ENCODE measurements at regions not wholly inside any gene's neighbourhood (a gene's known extent, or its start where the extent isn't known, plus 50 kb on each side); places are given as distances from the start of the nearest gene placed in this dataset.

- Mint-ChIP-seq H3K36me3 (no peaks in the 10 kb centered on the region), H3K27me3 (no peaks in the 10 kb centered on the region), H3K27ac (no peak overlapping the region), H3K4me3 (no peak overlapping the region), H3K9me3 (peaks cover 2% of the 10 kb centered on the region), H3K4me1 (no peaks in the 10 kb centered on the region)
- CTCF ChIA-PET: no interaction called here
- no peak for DNase-seq
Observed at GRCh38 chr3:146914409-146914808, 309.3 kb upstream of the PLSCR5 start.

GRCh38 chr3:146912241-146913015 lies 307.3 kb upstream of the PLSCR5 start:
- Mint-ChIP-seq H3K27me3 (no peaks in the 10 kb centered on the region), H3K4me3 (no peak overlapping the region), H3K4me1 (no peaks in the 10 kb centered on the region), H3K9me3 (no peaks in the 10 kb centered on the region), H3K27ac (no peak overlapping the region), H3K36me3 (no peaks in the 10 kb centered on the region)
- DNase-seq: no peak
- CTCF ChIA-PET: no interaction called here

DNA sequence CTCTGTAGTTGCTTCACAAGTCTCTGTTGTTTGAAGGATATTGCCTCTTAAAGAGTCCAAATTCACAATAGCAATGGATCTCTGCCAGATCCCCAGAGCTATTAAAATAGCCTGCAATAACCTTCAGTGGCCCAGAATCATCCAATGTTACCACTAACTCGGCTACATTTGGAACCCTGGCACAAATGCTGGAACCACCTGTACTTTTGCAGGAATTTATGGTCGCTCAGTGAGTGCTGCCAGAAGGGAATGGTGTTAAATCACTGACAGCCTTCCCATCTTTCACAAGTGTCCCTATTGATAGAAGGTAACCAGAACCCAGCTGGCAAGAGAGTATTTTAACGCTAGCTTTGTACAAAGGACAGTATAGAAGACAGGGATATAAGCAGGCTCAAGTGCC lies 298.8 kb upstream of the PLSCR5 start:
- no peak overlapping the region for H3K4me3 Mint-ChIP-seq
- no peak for DNase-seq
- no peak overlapping the region for H3K27ac Mint-ChIP-seq
- no peaks in the 10 kb centered on the region for H3K4me1 Mint-ChIP-seq
- H3K9me3 Mint-ChIP-seq: peaks cover 2% of the 10 kb centered on the region
- H3K36me3 Mint-ChIP-seq: no peaks in the 10 kb centered on the region
- CTCF ChIA-PET: no interaction called here
- no peaks in the 10 kb centered on the region for H3K27me3 Mint-ChIP-seq

DNA sequence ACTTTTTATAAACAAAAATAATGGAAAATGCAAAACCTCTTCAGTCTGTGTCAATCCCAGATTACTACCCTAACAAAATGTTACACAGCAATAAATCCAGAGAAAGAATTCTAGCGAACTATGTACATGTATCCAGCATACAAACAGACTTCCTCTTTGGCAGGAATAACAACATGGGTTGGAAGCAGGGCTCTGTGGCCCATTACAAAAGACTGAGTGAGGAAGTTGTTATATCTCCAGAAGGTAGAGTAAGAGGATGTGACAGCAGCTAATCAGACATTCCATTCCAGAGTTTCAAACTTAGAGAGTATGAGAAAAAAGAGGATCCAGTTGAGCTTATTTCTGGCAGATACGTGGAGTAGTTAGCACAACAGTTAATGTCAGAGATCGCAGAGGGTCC lies 294.0 kb upstream of the PLSCR5 start:
- no peak for DNase-seq
- H3K9me3 Mint-ChIP-seq: no peaks in the 10 kb centered on the region

GRCh38 chr3:146896711-146897110 lies 291.6 kb upstream of the PLSCR5 start:
- no peak for DNase-seq
- no peaks in the 10 kb centered on the region for H3K4me1 Mint-ChIP-seq
- H3K9me3 Mint-ChIP-seq: no peaks in the 10 kb centered on the region
- H3K27me3 Mint-ChIP-seq: no peaks in the 10 kb centered on the region
- no peak overlapping the region for H3K27ac Mint-ChIP-seq
- no peaks in the 10 kb centered on the region for H3K36me3 Mint-ChIP-seq
- CTCF ChIA-PET: no interaction called here
- H3K4me3 Mint-ChIP-seq: no peak overlapping the region

More for the DNA sequence above, 294.0 kb upstream of the PLSCR5 start:
- no peaks in the 10 kb centered on the region for H3K27me3 Mint-ChIP-seq
- CTCF ChIA-PET: no interaction called here
- no peak overlapping the region for H3K27ac Mint-ChIP-seq
- H3K4me3 Mint-ChIP-seq: no peak overlapping the region
- H3K36me3 Mint-ChIP-seq: no peaks in the 10 kb centered on the region
- H3K4me1 Mint-ChIP-seq: no peaks in the 10 kb centered on the region

GRCh38 chr3:146895026-146895749 lies 290.0 kb upstream of the PLSCR5 start:
- Mint-ChIP-seq H3K27me3 (no peaks in the 10 kb centered on the region), H3K4me1 (no peaks in the 10 kb centered on the region), H3K36me3 (no peaks in the 10 kb centered on the region), H3K9me3 (no peaks in the 10 kb centered on the region), H3K27ac (no peak overlapping the region), H3K4me3 (no peak overlapping the region)
- CTCF ChIA-PET: no interaction called here
- no peak for DNase-seq

GRCh38 chr3:146894406-146894805 lies 289.3 kb upstream of the PLSCR5 start:
- Mint-ChIP-seq H3K4me1 (no peaks in the 10 kb centered on the region), H3K4me3 (no peak overlapping the region), H3K27me3 (no peaks in the 10 kb centered on the region), H3K27ac (no peak overlapping the region), H3K36me3 (no peaks in the 10 kb centered on the region), H3K9me3 (no peaks in the 10 kb centered on the region)
- CTCF ChIA-PET: no interaction called here
- DNase-seq: no peak

DNA sequence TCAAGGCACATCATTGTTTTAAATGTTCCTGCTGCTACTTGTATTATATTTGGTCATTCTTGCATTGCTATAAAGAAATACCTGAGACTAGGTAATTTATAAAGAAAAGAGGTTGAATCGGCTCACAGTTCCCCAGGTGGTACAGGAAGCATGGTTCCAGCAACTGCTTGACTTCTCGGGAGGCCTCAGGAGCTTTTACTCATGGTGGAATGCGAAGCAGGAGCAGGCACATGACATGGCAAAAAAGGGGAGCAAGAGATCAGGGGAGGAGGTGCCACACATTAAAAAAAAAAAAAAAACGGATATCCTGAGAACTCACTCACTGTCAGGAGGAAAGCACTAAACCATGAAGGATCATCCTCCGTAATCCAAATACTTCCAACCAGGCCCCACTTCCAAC lies 286.9 kb upstream of the PLSCR5 start:
- no peak overlapping the region for H3K27ac Mint-ChIP-seq
- H3K4me3 Mint-ChIP-seq: no peak overlapping the region
- no peaks in the 10 kb centered on the region for H3K27me3 Mint-ChIP-seq
- H3K36me3 Mint-ChIP-seq: no peaks in the 10 kb centered on the region
- DNase-seq: no peak
- H3K9me3 Mint-ChIP-seq: no peaks in the 10 kb centered on the region
- CTCF ChIA-PET: no interaction called here
- H3K4me1 Mint-ChIP-seq: no peaks in the 10 kb centered on the region

GRCh38 chr3:146889626-146890025 lies 284.5 kb upstream of the PLSCR5 start:
- H3K27ac Mint-ChIP-seq: no peak overlapping the region
- H3K4me1 Mint-ChIP-seq: no peaks in the 10 kb centered on the region
- no peaks in the 10 kb centered on the region for H3K27me3 Mint-ChIP-seq
- H3K9me3 Mint-ChIP-seq: peaks cover 2% of the 10 kb centered on the region
- DNase-seq: no peak
- H3K36me3 Mint-ChIP-seq: no peaks in the 10 kb centered on the region
- no peak overlapping the region for H3K4me3 Mint-ChIP-seq
- CTCF ChIA-PET: no interaction called here

GRCh38 chr3:146888176-146888575 lies 283.0 kb upstream of the PLSCR5 start:
- CTCF ChIA-PET: no interaction called here
- H3K9me3 Mint-ChIP-seq: peaks cover 2% of the 10 kb centered on the region

GRCh38 chr3:146884721-146885120 lies 279.6 kb upstream of the PLSCR5 start:
- Mint-ChIP-seq H3K9me3 (peaks cover 2% of the 10 kb centered on the region), H3K4me3 (no peak overlapping the region), H3K27ac (no peak overlapping the region), H3K36me3 (no peaks in the 10 kb centered on the region), H3K4me1 (no peaks in the 10 kb centered on the region), H3K27me3 (no peaks in the 10 kb centered on the region)
- DNase-seq: no peak
- CTCF ChIA-PET: no interaction called here

More at GRCh38 chr3:146888176-146888575, 283.0 kb upstream of the PLSCR5 start:
- DNase-seq: no peak
- Mint-ChIP-seq H3K27me3 (no peaks in the 10 kb centered on the region), H3K4me3 (no peak overlapping the region), H3K27ac (no peak overlapping the region), H3K36me3 (no peaks in the 10 kb centered on the region), H3K4me1 (no peaks in the 10 kb centered on the region)

GRCh38 chr3:146884296-146884695 lies 279.1 kb upstream of the PLSCR5 start:
- Mint-ChIP-seq H3K9me3 (peaks cover 2% of the 10 kb centered on the region), H3K36me3 (no peaks in the 10 kb centered on the region), H3K4me1 (no peaks in the 10 kb centered on the region), H3K4me3 (no peak overlapping the region), H3K27me3 (no peaks in the 10 kb centered on the region), H3K27ac (no peak overlapping the region)
- CTCF ChIA-PET: no interaction called here
- no peak for DNase-seq

DNA sequence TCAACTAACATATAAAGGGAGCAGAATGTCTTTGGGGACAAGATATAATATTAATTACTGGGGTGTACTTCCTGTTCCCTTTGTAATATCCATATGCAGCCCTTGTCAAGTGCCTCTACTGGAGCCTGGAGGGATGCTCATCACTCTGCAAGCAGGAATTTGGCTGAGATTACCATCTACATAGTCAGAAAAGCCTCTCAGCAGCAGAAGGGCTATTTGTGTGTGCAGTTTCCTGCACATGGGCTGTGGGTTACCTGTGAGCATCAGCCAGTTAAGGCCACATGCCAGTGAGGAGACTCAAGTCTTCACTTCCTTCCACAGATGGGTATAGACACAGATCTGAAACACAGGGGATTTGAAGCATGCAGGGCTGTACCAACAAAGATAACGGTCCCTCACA lies 278.1 kb upstream of the PLSCR5 start:
- Mint-ChIP-seq H3K9me3 (peaks cover 2% of the 10 kb centered on the region), H3K27me3 (no peaks in the 10 kb centered on the region), H3K4me1 (no peaks in the 10 kb centered on the region), H3K36me3 (no peaks in the 10 kb centered on the region), H3K4me3 (no peak overlapping the region), H3K27ac (no peak overlapping the region)
- no peak for DNase-seq
- CTCF ChIA-PET: interaction anchor here (0.6 kb wide), 1 partner anchor 22 kb away, joined by 3 read pairs; no protein-coding TSS in a partner anchor

DNA sequence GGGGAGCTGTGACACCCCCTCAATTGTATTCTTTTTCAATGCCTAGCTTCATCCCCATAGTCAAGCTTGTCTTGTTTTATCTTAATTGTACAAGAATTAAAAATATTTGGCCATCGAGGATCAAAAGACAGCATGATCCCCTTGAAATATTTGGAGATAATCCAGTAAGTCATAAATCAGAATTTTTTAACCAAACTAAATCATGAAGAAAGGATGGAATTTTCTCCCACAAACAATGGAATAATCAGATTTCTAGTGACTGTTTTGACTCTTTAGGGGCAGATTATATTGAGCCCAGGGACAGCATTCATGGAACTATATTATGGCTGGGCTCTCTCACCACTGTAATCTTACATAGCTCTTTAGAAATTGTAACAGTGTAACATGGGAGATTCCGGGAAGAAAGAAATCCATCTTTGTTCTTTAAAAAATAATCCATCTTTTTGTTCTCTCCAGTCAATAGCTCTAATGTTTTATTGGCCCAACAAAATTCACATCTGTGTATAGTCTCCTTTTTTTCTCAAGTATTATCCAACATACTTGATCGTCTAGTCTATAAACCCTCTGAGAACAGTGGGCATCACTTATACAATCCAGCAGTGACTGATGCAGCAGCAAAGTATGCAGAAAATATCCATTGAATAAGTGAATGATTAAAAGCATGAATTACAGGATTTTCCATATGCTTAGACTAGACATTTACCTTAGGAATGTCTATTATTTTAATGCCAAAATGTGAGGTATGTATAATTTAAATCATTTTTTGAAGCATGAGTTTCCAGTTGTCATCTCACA lies 277.0 kb upstream of the PLSCR5 start:
- DNase-seq: no peak
- H3K9me3 Mint-ChIP-seq: peaks cover 2% of the 10 kb centered on the region
- CTCF ChIA-PET: no interaction called here
- no peaks in the 10 kb centered on the region for H3K4me1 Mint-ChIP-seq
- H3K27ac Mint-ChIP-seq: no peak overlapping the region
- no peaks in the 10 kb centered on the region for H3K27me3 Mint-ChIP-seq
- H3K4me3 Mint-ChIP-seq: no peak overlapping the region
- H3K36me3 Mint-ChIP-seq: no peaks in the 10 kb centered on the region

GRCh38 chr3:146881356-146881755 lies 276.2 kb upstream of the PLSCR5 start:
- H3K27ac Mint-ChIP-seq: no peak overlapping the region
- no peaks in the 10 kb centered on the region for H3K4me1 Mint-ChIP-seq
- no peaks in the 10 kb centered on the region for H3K9me3 Mint-ChIP-seq
- CTCF ChIA-PET: no interaction called here
- no peaks in the 10 kb centered on the region for H3K36me3 Mint-ChIP-seq
- no peak overlapping the region for H3K4me3 Mint-ChIP-seq
- no peak for DNase-seq
- H3K27me3 Mint-ChIP-seq: no peaks in the 10 kb centered on the region

All from activated naive CD4-positive, alpha-beta T cell treated with anti-CD3 and anti-CD28 coated beads, Interleukin-2, amount 10 ng/mL, durations not matched to agents 7 days and 5 days (primary cell).